ENCODE measurements at regions not wholly inside any gene's neighbourhood (a gene's known extent, or its start where the extent isn't known, plus 50 kb on each side); places are given as distances from the start of the nearest gene placed in this dataset.

GRCh38 chr21:38561205-38561604 is 62.9 kb upstream of the ERG start:
- TF ChIP-seq CTCF (CRISPR knock-in tag; IDR thresholded peaks at IDR 0.05): no peak
- no peak for TF ChIP-seq THRA (CRISPR knock-in tag; IDR thresholded peaks at IDR 0.05; ENCODE audit: borderline replicate concordance)
- TF ChIP-seq MXD4 (CRISPR knock-in tag; IDR thresholded peaks at IDR 0.05): no peak
- TF ChIP-seq ZBTB40 (IDR thresholded peaks at IDR 0.05): no peak
- no peak for TF ChIP-seq ZBTB40 (CRISPR knock-in tag; IDR thresholded peaks at IDR 0.05)
